HG03520 (cell line): ENCODE measurements at regions not wholly inside any gene's neighbourhood (a gene's known extent, or its start where the extent isn't known, plus 50 kb on each side); places are given as distances from the start of the nearest gene placed in this dataset.
"Not testable (repeated sequence)": the region's sequence is repeated elsewhere in the genome, so short reads cannot be mapped to it uniquely, and the experiment has no call there.

Experiments
- ATAC-seq: cut with Tn5 transposase; IDR thresholded peaks from one replicate; pipeline ENCODE4 v1.9.1; 2021; ENCODE audit warnings: mild to moderate bottlenecking, moderate library complexity; ENCODE audit not compliant: unreplicated experiment

DNA sequence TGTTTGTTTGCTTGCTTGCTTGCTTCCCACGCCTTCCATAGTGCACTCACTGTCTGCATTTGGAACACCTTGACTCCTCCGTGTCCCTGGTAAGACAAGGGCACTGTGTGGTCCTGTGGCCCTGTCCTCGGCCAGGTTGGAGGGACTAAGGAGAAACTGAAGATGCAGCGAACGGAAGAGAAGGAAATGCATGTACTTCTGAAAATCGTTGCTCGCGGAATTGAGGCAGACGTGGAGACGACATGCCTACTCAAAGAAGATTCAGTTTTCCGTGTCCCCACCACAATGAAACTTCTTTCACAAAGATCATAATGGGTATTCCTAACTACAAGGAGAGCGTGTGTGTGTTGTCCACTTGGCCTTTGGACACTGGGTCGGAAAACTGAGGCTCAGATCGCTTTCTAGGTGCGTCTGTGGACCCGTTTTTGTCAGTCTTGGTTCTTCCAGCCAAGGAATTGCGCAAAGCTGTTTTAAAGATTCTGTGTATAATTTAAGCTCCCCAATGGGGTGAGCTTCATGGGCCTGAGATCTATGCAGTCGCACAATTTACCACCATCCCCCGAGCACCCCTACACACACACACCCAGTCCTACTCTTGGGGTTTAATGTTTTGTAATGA lies 120.4 kb upstream of the ZNF184 start:
- ATAC-seq: no peak

DNA sequence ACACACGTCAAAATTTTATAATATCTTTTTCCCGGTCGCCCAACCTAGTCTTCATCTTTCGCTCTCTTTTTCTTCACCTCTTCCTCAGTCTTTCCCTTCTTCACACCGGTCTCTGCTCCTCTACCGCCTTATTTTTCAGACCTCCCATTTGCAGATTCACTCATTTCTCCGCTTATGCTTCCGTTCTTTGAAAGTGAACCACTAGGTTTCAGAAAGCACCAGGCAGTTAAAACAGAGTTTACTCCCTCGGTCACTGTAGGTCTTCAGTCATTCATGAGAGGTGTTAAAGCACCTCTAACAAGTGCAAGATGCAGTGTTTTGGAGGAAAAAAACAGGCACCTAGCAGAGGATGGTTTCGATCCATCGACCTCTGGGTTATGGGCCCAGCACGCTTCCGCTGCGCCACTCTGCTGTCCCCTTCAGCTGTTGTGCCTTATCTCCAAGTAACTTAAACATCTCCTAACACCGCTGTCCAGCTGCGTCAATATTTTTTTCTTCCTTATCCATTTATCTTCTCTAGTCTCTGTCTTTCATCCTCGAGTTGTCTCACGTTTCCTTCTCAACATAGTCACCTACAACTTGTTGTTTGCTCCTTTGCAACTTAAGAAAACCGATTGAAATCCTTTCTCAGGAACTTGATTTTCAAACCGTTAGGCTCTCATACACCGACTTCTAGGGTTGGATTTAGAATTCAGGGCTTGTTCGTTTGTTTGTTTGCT lies 119.7 kb upstream of the ZNF184 start:
- peak; percentile 84 for ATAC-seq

DNA sequence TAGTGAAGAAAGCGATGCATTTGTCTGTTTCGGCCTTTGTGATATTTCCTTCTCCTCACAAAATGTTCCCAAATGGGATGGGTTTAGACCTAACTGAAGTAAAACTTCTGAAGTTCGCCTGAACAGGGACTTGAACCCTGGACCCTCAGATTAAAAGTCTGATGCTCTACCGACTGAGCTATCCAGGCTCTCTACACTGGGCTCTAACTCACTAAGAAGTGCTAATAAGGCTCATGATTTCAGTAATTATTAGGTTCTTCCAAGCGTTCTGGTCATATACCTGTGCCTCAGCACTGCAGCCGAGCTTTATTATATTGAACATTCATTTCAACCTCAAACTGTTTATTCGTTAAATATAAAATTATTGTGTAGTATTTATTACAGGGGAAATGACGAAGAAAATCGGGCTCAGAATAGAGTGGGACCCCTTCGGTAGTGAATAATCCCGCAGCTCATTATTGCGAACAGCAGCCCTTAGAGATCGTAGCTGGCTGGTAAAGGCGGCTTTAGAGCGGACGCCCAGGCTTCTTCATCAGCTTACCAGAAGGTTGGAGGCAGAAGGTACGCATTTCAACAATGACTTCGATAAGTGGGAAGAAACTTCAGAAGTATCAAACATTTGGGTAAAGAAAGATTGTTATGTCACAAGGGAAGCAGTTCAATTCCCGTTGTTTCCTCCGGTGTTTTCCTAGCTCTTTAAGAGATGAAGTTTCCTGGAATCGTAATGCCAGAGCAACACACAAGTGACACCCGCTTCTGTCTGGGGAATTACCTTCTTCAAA lies 119.0 kb upstream of the ZNF184 start:
- no peak for ATAC-seq

DNA sequence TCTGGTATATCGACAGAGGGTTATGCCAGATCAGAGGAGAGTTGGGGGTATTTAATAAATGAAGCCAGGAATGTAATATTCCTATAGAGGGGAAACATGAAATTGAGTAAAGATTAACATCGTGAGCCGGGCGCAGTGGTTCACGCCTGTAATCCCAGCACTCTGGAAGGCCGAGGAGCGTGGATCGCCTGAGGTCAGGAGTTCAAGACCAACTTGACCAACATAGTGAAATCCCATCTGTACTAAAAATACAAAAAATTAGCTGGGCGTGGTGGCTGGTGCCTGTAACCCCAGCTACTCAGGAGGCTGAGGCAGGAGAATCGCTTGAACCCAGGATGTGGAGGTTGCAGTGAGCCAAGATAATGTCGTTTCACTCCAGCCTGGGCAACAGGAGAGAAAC lies 112.4 kb upstream of the ZNF184 start:
- not testable (repeated sequence) for ATAC-seq

DNA sequence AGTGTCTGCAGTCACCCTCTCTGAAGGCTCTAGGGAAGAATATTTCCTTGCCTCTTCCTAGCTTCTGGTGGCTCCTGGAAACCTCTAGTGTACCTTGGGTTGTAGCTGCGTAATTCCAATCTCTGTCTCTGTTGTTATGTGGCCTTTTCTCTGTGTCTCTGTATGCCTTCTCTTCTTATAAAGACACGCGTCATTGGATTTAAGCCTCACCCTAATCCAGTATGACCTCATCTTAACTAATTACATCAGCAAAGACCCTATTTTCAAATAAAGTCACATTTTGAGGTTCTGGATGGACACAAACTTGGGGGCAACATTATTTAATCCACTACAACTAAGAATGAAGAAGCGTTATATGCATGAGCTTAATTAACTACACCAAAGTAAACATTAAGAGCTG lies 111.4 kb upstream of the ZNF184 start:
- ATAC-seq: no peak

GRCh38 chr6:27582928-27583725 lies 110.2 kb upstream of the ZNF184 start:
- no peak for ATAC-seq

DNA sequence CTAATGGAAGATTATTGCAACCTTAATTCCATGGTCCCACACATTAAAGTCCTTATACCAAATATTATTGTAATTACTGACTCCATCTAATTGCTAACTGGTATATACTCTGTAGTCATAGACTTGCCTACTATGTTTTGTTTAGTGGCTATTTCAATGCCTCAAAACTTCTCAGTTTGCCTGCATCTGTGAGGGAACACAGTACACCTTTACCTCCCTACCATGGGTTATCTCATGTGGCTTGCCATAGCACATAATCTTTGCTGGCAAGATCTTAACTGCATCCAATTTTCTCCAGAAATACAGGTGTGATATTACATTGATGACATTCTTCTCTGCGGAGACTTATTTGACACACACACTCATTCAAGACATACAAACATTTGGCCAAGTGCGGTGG lies 107.1 kb upstream of the ZNF184 start:
- no peak for ATAC-seq

- ATAC-seq: no peak
These were observed 105.0 kb upstream of the ZNF184 start for GRCh38 chr6:27577922-27578321.

- no peak for ATAC-seq
These were observed 102.9 kb upstream of the ZNF184 start for GRCh38 chr6:27575594-27576361.

GRCh38 chr6:27568226-27568897 lies 95.5 kb upstream of the ZNF184 start:
- no peak for ATAC-seq

DNA sequence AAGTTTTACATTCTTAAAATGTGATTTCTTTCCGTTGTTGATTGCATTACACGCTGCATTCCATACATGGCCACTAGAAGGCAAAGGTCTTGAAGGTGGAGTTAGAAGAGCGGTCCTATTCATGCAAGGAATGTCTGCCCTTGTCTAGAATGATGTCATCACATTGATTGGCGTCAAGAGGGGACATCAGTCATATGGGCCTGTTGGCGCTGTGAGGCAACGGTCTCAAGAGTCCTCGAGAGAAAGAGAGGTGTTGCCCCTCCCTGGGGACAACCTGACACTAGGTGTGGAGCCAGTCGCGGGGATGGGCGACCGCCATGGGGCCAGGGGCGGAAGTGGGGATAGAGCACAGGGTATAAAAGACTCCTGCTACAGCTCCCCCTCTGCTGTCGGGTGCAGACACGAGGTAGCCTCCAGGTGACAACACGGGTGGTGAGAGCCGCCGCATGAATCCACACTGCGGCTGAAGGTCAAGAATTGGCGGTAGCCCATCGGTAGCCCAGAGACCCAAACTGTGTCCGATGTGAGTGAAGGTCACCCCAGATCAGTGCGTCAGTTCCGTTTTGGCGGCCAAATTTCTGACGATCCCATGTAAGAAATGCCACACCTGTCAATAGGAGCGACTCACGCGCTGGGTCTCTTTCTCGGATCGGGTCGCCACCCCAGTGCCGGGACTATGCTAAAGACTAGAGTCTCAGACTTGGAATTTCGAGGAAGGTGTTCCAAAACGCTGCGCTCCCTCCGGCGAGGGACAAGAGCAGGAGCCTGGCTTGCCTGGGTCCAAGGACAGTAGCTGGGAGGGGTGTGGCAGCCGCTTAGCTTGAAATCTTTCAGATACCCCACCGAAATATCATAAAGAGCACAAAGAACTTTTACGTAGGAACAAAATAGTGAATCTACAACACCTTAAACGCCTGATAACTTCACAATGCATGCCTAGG lies 93.2 kb upstream of the ZNF184 start:
- no peak for ATAC-seq

- ATAC-seq: no peak
These were observed 89.1 kb upstream of the ZNF184 start for GRCh38 chr6:27562027-27562410.

DNA sequence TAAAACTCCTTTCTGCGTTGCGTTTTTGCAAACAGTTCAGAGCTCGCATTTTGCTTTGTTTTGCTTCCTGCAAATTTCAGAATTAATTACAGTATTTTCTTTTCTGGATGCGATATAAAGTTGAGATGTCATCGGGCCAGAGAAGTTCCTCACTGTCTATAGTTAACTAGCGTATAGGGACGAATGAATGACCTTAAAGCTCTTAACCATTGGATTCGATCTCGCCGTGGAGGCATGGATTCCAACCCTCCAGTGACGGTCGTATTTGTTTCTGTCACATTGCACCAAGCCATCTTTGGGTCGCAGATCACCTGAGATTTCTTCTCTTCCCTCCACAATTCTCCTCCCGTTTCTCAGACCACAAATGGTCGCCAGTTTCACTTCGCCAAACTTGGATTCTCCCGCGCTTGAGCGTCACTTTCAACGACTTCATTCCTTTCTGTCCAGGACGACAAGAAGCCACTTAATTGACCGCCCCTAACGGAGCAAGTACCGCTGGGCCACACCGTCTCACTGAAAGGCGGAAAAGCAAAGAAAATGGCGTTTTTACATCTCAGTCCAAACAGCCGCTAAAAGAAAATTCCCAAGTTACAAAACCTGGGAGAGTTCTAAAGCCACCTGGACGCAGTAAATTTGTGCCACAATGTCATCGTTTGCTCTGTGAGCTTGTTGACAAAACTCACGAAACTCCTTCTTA lies 85.3 kb upstream of the ZNF184 start:
- no peak for ATAC-seq

GRCh38 chr6:27556406-27556805 lies 83.5 kb upstream of the ZNF184 start:
- no peak for ATAC-seq

- ATAC-seq: no peak
These were observed 80.4 kb upstream of the ZNF184 start for GRCh38 chr6:27553123-27553904.

GRCh38 chr6:27551607-27552006 lies 78.7 kb upstream of the ZNF184 start:
- ATAC-seq: no peak

GRCh38 chr6:27550692-27551091 lies 77.8 kb upstream of the ZNF184 start:
- no peak for ATAC-seq

- ATAC-seq: not testable (repeated sequence)
These were observed 76.3 kb upstream of the ZNF184 start for GRCh38 chr6:27549241-27549598.
